Glutamatergic neuron (in vitro differentiated cells): ENCODE measurements at regions not wholly inside any gene's neighbourhood (a gene's known extent, or its start where the extent isn't known, plus 50 kb on each side); places are given as distances from the start of the nearest gene placed in this dataset.

Experiments used
- DNase-seq: peaks from one replicate; pipeline ENCODE4 v3.0.0; 2022
- H3K27ac Mint-ChIP-seq: one replicate; pipeline ENCODE4 v1.8.0; 2020; ENCODE audit warnings: mild to moderate bottlenecking, mixed read lengths, inconsistent platforms; ENCODE audit not compliant: unreplicated experiment
- H3K27me3 Mint-ChIP-seq: one replicate; pipeline ENCODE4 v1.8.0; 2020; ENCODE audit warnings: mild to moderate bottlenecking, moderate library complexity, mixed read lengths, inconsistent platforms; ENCODE audit not compliant: unreplicated experiment
- H3K36me3 Mint-ChIP-seq: one replicate; pipeline ENCODE4 v1.8.0; 2020; ENCODE audit warnings: mild to moderate bottlenecking, mixed read lengths, inconsistent platforms; ENCODE audit not compliant: unreplicated experiment
- H3K4me1 Mint-ChIP-seq: one replicate; pipeline ENCODE4 v1.8.0; 2020; ENCODE audit warnings: mild to moderate bottlenecking, low read depth, mixed read lengths, inconsistent platforms; ENCODE audit not compliant: unreplicated experiment
- H3K4me3 Mint-ChIP-seq: one replicate; pipeline ENCODE4 v1.8.0; 2020; ENCODE audit warnings: mild to moderate bottlenecking, mixed read lengths, inconsistent platforms; ENCODE audit not compliant: unreplicated experiment
- H3K9me3 Mint-ChIP-seq: one replicate; pipeline ENCODE4 v1.8.0; 2020; ENCODE audit warnings: mild to moderate bottlenecking, moderate library complexity, mixed read lengths, inconsistent platforms; ENCODE audit not compliant: unreplicated experiment
- TF ChIP-seq, protein P1 (sequence below): fragments of 200-600 bp; sonication (generic); IDR thresholded peaks from one replicate; pipeline ENCODE4 v1.5.0; 2021; ENCODE audit not compliant: partially characterized antibody, unreplicated experiment

DNA sequence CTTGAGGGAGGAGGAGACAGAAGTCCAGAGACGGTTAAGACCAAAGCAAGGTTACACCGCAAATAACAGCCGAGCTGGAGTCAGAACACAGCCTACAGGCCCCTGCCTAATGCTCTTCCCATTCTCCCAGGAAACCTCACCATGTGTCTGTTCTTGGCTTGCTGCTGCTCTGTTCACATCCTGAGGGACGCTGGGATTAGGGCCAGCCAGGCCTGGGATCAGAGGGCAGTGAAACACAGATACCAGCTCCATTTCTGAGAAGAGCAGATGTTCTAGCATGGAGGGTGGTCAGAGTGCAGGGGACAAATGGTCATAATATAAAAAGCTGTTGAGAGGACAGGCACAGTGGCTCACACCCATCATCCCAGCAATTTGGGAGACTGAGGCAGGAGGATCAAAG, 124.8 kb upstream of the LARP1 start:
- DNase-seq: no peak
- H3K9me3 Mint-ChIP-seq: peaks cover 2% of the 10 kb centered on the region
- peaks cover 2% of the 10 kb centered on the region for H3K27me3 Mint-ChIP-seq
- no peaks in the 10 kb centered on the region for H3K36me3 Mint-ChIP-seq
- TF ChIP-seq, protein P1, sequence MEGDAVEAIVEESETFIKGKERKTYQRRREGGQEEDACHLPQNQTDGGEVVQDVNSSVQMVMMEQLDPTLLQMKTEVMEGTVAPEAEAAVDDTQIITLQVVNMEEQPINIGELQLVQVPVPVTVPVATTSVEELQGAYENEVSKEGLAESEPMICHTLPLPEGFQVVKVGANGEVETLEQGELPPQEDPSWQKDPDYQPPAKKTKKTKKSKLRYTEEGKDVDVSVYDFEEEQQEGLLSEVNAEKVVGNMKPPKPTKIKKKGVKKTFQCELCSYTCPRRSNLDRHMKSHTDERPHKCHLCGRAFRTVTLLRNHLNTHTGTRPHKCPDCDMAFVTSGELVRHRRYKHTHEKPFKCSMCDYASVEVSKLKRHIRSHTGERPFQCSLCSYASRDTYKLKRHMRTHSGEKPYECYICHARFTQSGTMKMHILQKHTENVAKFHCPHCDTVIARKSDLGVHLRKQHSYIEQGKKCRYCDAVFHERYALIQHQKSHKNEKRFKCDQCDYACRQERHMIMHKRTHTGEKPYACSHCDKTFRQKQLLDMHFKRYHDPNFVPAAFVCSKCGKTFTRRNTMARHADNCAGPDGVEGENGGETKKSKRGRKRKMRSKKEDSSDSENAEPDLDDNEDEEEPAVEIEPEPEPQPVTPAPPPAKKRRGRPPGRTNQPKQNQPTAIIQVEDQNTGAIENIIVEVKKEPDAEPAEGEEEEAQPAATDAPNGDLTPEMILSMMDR: no peak
- H3K4me3 Mint-ChIP-seq: no peak overlapping the region
- H3K27ac Mint-ChIP-seq: no peak overlapping the region
- peaks cover 2% of the 10 kb centered on the region for H3K4me1 Mint-ChIP-seq

DNA sequence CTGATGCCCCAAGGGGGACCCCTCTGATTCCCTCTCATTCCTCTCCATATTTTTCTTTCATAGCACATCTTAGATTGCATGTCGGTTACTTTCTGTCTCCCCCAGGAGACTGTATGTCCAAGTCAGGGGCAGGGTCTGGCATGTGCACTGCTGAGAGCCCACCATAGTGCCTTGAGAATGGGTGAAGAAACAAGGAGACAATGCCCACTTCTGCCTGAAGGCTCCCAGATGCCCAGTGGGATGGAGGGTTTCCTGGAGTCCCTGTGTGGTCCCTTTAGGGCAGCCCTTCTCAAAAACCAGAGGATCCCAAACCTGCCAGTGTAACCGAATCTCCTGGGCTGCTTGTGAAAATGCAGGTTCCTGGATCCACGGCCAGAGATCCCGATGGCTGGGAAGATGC, 126.5 kb upstream of the LARP1 start:
- Mint-ChIP-seq H3K27me3 (peaks cover 2% of the 10 kb centered on the region), H3K4me1 (peaks cover 2% of the 10 kb centered on the region), H3K9me3 (peaks cover 2% of the 10 kb centered on the region), H3K36me3 (no peaks in the 10 kb centered on the region), H3K4me3 (no peak overlapping the region), H3K27ac (no peak overlapping the region)
- TF ChIP-seq, protein P1: no peak
- DNase-seq: no peak

DNA sequence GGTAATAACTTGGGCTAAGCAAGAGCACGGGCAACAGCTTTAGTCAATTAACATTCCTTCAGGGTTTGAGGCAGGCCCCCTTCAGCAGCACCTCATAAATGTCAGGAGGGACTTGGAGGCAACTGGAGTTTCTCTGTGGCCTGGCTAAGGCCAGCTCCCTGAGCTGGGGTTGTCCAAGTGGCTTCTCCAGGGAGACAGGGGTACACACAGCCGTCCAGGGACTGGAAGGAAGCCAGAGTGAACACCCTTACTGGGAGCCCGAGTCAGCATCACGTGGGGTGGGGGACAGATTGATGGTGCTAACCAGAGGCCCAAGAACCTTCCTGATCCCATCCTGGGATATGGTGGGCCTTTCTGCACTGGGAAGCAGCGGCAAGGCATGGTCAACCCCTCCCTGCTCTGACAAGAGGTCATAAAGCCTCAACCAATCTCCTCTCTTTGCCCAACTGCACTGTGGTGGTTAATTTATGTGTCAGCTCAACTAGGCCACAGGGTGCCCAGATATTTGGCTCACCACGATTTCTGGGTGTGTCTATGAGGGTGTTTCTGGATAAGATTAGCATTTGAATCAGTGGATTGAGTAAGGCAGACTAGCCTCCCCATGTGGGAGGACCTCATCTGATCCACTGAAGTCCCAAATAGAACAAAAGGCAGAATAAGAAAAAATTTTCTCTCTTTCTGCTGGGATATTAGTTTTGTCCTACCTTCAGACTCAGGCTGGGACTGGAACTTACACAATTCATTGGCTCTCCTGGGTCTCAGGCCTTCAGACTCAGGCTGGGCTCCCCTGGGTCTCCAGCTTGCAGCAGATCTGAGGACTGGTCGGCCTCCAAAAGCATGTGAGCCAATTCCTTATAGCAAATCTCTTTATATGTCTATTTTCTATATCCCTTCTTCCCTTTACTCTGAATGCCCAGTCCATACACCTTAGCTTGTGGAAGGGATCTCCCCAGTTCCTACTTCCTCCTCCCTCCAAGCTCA, 127.2 kb upstream of the LARP1 start:
- H3K36me3 Mint-ChIP-seq: no peaks in the 10 kb centered on the region
- H3K27ac Mint-ChIP-seq: no peak overlapping the region
- no peak for DNase-seq
- H3K4me3 Mint-ChIP-seq: no peak overlapping the region
- peaks cover 2% of the 10 kb centered on the region for H3K4me1 Mint-ChIP-seq
- peaks cover 2% of the 10 kb centered on the region for H3K9me3 Mint-ChIP-seq
- TF ChIP-seq, protein P1: no peak
- peaks cover 2% of the 10 kb centered on the region for H3K27me3 Mint-ChIP-seq

DNA sequence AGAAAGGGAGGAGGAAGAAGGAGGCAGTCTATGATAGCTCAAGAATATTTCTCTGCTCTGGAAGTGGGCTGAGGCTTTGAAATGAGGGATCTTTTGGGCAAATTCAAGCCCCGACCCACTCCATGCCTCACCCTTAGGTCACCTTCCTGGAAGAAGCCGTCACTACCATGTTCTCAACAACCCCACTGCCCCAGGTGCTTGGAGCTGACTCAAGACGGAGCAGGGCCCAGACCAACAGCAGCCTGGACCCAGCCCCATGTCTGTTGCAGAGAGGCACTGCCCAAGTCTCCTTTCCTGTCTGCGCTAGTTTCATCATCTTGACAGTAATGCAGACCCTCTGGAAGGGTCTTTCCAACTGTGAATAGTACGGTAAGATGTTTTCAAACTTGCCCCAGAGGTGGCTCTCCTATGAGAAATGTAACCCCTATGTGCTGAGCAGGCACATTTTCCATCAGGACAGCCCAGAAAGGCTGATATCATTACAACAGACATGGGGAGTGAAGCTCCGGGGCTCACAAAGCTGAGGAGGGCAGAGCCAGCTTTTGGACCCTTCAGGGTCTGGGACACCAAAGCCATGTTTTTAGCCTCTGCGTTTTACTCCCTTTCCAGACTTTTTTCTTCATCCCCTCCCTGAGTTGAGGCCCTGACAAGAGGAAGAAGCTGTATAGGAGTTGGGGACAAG, 128.2 kb upstream of the LARP1 start:
- DNase-seq: no peak
- Mint-ChIP-seq H3K4me1 (peaks cover 2% of the 10 kb centered on the region), H3K36me3 (no peaks in the 10 kb centered on the region), H3K27ac (no peak overlapping the region), H3K4me3 (no peak overlapping the region), H3K9me3 (peaks cover 2% of the 10 kb centered on the region), H3K27me3 (peaks cover 2% of the 10 kb centered on the region)
- TF ChIP-seq, protein P1: no peak

DNA sequence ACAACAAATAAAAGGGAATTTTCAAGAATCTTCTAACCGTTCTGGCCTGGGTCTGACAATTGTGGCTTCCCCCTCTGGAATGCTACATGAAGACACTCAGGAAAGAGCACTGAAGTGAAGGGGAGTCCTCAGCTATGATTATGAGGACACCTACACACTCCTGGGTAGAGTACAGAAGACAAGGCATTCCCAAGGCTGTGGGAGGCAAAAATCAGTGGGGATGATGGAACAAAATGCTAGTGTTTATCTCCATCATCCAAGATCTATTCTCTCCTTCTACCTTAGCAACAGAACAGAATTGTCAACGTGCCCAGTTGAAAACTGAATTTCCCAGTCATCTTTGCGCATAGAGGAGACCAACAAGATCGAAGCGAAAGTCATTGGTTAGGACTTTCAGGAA, 130.1 kb upstream of the LARP1 start:
- no peak for DNase-seq
- H3K9me3 Mint-ChIP-seq: peaks cover under 1% of the 10 kb centered on the region
- no peaks in the 10 kb centered on the region for H3K4me1 Mint-ChIP-seq
- H3K4me3 Mint-ChIP-seq: no peak overlapping the region
- H3K36me3 Mint-ChIP-seq: no peaks in the 10 kb centered on the region
- no peaks in the 10 kb centered on the region for H3K27me3 Mint-ChIP-seq
- H3K27ac Mint-ChIP-seq: no peak overlapping the region
- TF ChIP-seq, protein P1: no peak
